AG04449 (cell line): ENCODE measurements at regions not wholly inside any gene's neighbourhood (a gene's known extent, or its start where the extent isn't known, plus 50 kb on each side); places are given as distances from the start of the nearest gene placed in this dataset.

ENCODE experiments used
- CTCF ChIA-PET: fragments of 350-600 bp; formaldehyde crosslinking; extraction: SDS; loops from one replicate; lab custom pipeline; 2021; ENCODE audit warnings: antibody characterized with exemption; lab: Yijun Ruan, JAX
- POLR2A ChIA-PET: fragments of 400-600, 350-600 bp; formaldehyde crosslinking; extraction: SDS; loops from one replicate; lab custom pipeline; 2020; ENCODE audit warnings: antibody characterized with exemption, inconsistent platforms; lab: Yijun Ruan, JAX
- DNase-seq: peaks from one replicate; pipeline ENCODE4 v3.0.0-alpha.2; 2010; ENCODE audit warnings: low read depth, low spot score
- H3K4me3 ChIP-seq: 2 replicates; pipeline ENCODE4 v1.5.1; 2011; ENCODE audit warnings: low read depth, mild to moderate bottlenecking, control low read depth, low read length
- TF ChIP-seq, protein P1 (sequence below): IDR thresholded peaks from one replicate; pipeline ENCODE4 v1.5.1; 2011; ENCODE audit warnings: mild to moderate bottlenecking, moderate library complexity, low read length, control low read depth, inconsistent platforms; ENCODE audit not compliant: insufficient read depth; ENCODE audit errors: missing control alignments

DNA sequence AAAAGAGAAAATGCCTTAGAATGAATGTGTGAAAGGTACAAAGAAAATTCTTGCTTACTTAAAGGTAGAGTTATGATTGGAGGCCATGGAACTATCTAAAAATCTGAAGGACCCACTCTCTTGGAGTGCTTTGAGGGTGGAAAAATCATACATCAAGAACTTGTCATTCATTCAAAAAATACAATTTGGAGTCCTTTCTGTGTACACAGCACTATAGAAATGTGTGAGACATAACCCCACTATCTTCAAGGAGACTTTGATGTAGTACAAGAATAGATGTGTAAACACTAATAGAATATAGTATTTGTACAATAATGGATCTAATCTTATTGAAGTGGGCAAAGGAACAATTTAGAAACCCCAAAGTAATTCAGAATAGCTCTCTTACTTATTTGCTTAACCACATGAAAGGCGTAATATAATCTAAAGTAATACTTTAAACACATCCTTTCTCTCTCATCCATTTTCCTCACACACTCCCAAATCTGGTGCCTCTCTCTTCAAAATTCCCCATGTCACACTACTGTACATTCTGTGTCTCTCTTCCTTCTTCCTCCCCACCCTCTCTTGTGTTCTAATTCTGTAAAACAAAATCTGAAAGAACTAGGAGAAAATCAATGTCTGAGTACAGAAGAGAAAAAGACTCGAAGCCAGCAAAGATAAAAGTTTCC, 166.7 kb downstream of the DNAJB9 start:
- no peak overlapping the region for H3K4me3 ChIP-seq
- no peak for DNase-seq
- ChIA-PET CTCF (no interaction called here), POLR2A (no interaction called here)
- TF ChIP-seq, protein P1, sequence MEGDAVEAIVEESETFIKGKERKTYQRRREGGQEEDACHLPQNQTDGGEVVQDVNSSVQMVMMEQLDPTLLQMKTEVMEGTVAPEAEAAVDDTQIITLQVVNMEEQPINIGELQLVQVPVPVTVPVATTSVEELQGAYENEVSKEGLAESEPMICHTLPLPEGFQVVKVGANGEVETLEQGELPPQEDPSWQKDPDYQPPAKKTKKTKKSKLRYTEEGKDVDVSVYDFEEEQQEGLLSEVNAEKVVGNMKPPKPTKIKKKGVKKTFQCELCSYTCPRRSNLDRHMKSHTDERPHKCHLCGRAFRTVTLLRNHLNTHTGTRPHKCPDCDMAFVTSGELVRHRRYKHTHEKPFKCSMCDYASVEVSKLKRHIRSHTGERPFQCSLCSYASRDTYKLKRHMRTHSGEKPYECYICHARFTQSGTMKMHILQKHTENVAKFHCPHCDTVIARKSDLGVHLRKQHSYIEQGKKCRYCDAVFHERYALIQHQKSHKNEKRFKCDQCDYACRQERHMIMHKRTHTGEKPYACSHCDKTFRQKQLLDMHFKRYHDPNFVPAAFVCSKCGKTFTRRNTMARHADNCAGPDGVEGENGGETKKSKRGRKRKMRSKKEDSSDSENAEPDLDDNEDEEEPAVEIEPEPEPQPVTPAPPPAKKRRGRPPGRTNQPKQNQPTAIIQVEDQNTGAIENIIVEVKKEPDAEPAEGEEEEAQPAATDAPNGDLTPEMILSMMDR = no peak

GRCh38 chr7:108770981-108771745, 201.5 kb downstream of the DNAJB9 start:
- ChIA-PET POLR2A (no interaction called here), CTCF (no interaction called here)
- no peak for DNase-seq
- H3K4me3 ChIP-seq = no peak overlapping the region
- TF ChIP-seq, protein P1 = no peak

DNA sequence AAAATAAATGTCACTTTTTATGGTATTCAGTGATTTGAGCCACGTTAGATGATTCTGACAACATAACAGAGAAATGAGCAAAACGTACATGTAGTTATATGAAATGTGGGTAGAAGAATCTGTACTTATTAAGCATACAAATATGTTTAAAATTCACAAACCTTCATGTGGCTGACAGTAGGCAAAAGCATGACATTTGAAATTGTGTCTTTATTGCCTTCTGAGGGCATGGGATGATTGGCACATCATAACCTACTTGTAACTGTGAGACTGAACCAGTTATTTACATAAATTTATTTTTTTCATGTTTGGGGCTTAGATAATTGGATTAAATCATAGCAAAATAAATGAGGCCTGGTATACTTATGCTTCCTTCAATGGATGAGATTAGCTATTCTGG, 202.2 kb downstream of the DNAJB9 start:
- H3K4me3 ChIP-seq = no peak overlapping the region
- CTCF ChIA-PET = no interaction called here
- DNase-seq = no peak
- POLR2A ChIA-PET = no interaction called here
- TF ChIP-seq, protein P1 = no peak

DNA sequence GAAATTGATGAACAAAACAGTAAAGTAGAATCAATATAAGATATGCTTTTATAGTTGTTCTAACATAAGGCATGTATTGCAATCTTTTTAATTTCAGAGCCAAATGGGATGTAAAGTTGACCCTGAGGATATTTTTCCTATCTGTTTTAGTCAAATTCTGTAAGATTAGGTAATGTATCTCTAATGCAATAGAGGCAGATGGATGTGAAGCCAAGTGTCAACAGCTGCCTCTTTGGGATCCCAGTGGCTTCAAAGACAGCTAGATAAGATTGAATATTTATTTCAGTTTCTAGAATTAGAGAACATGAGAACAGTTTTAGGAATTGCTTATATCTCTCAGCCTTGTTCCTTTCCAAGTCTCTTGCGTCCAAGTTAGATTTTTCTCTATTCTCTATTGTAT, 208.3 kb downstream of the DNAJB9 start:
- TF ChIP-seq, protein P1 = no peak
- CTCF ChIA-PET = no interaction called here
- H3K4me3 ChIP-seq = no peak overlapping the region
- POLR2A ChIA-PET = no interaction called here
- no peak for DNase-seq

DNA sequence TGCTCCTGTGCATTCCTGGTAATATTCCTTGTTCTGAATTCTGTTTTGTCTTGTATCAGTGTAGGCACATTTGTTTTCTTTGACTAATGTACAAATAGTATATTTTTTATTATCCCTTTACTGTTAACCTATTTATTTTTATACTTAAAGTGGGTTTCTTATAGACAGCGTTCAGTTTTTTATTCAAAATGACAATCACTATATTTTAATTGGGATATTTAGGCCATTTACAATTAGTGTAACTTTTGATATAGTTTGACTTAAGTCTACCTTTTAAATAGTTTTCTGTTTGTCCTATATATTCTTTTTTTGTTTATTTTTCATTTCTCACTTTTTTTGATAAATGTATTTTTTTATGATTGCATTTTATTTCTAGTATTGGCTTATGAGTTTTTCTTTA, 219.8 kb downstream of the DNAJB9 start:
- ChIA-PET CTCF (no interaction called here), POLR2A (no interaction called here)
- TF ChIP-seq, protein P1 = no peak
- no peak for DNase-seq
- no peak overlapping the region for H3K4me3 ChIP-seq

DNA sequence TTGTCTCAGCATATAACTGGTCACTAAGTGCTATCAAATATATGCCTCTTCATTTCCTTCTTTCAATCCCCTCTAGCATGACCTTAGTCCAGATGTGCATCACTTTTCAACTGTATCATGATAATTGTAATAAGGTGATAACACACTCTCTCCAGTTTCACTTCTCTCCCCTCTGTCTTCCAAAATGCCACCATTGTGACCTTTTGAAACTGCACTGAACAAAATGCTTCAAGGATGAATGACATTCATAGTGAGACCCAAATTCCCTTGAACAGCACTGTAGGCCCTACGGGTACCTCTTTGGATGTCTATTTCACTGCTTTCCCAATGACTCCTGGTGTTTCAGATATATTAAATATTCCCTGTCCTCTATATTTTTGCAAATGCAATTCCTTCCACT, 224.8 kb downstream of the DNAJB9 start:
- TF ChIP-seq, protein P1 = no peak
- DNase-seq = no peak
- ChIA-PET POLR2A (no interaction called here), CTCF (no interaction called here)
- no peak overlapping the region for H3K4me3 ChIP-seq
